ENCODE measurements at regions not wholly inside any gene's neighbourhood (a gene's known extent, or its start where the extent isn't known, plus 50 kb on each side); places are given as distances from the start of the nearest gene placed in this dataset.
"Not testable (repeated sequence)": the region's sequence is repeated elsewhere in the genome, so short reads cannot be mapped to it uniquely, and the experiment has no call there.

DNA sequence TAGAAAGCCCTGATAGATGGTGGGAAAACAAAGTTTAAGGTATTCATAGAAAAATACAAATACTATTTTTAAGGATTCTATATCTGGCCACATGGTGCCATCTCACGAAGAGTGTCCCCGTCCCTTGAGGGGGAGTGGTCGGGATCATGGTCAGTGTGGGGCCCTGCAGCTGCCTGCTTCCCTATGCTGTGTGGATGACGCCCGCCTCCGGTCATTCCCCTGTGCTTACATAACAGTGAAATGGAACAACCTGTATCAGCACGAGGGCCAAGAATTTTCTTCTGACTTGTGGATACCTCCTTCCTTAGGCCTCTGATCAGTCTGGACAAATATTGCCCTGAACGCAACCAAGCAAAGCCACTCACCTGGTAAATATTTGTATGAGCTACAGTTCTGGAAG lies 2724.1 kb upstream of the TPTE start:
- H2BK15ac ChIP-seq (ENCODE audit: low read length); H2BK5ac ChIP-seq (ENCODE audit: low read depth, low read length); CTCF ChIA-PET (ENCODE audit: partially characterized antibody); H3K4me2 ChIP-seq (ENCODE audit: insufficient read depth in 1 of 2, low read depth in 2 of 2, low read length in 2 of 2); H2AFZ ChIP-seq (ENCODE audit: low read length); H3K9ac ChIP-seq (replicated peaks in 1 of 4; ENCODE audit: extremely low read depth in 1 of 4, low read depth in 3 of 4, low read length in 3 of 4); H2BK12ac ChIP-seq (ENCODE audit: low read depth, low read length); H3K79me2 ChIP-seq (ENCODE audit: control insufficient read depth in 1 of 2, insufficient read depth in 2 of 2, low read length in 2 of 2); POLR2A ChIA-PET (ENCODE audit: partially characterized antibody); H4K20me1 ChIP-seq (replicated peaks in 1 of 2; ENCODE audit: control insufficient read depth in 1 of 2, insufficient read depth in 2 of 2, low read length in 2 of 2); H3K14ac ChIP-seq (ENCODE audit: insufficient read length); H3K56ac ChIP-seq (replicated peaks; ENCODE audit: insufficient read length, low read depth, low read length); H3K27me3 ChIP-seq (replicated peaks in 1 of 4; ENCODE audit: control insufficient read depth in 3 of 4, extremely low read depth in 1 of 4, insufficient read depth in 3 of 4, low read length in 3 of 4); FAIRE-seq; H2BK120ac ChIP-seq (replicated peaks; ENCODE audit: low read depth, low read length); H3K4me1 ChIP-seq (replicated peaks in 1 of 4; ENCODE audit: control insufficient read depth in 3 of 4, insufficient read depth in 4 of 4, low read length in 3 of 4); H3K23me2 ChIP-seq (ENCODE audit: low read depth, low read length); H2AK5ac ChIP-seq (ENCODE audit: low read depth, low read length); H4K91ac ChIP-seq (replicated peaks; ENCODE audit: insufficient read length, low read length); H3K9me3 ChIP-seq (ENCODE audit: insufficient read depth in 2 of 2, low read depth in 1 of 2, low read length in 1 of 2); H3K36me3 ChIP-seq (ENCODE audit: control insufficient read depth in 2 of 4, insufficient read depth in 4 of 4, low read length in 3 of 4); H2BK20ac ChIP-seq (ENCODE audit: low read length); H3K79me1 ChIP-seq (ENCODE audit: low read depth, low read length); H3K27ac ChIP-seq (ENCODE audit: low read depth, low read length); H3K4ac ChIP-seq (replicated peaks; ENCODE audit: insufficient read length, low read depth, low read length); H4K5ac ChIP-seq (ENCODE audit: insufficient read length, low read depth, low read length); H3K4me3 ChIP-seq (ENCODE audit: extremely low read depth in 1 of 4, insufficient read depth in 2 of 4, low read depth in 3 of 4, low read length in 4 of 4); DNase-seq (ENCODE audit: low read depth in 1 of 2, low spot score in 2 of 2); H3K23ac ChIP-seq (ENCODE audit: insufficient read length); H3K18ac ChIP-seq (ENCODE audit: extremely low read depth, low read length); H4K8ac ChIP-seq (ENCODE audit: extremely low read depth, insufficient read depth, low read length): not testable (repeated sequence)
- whole genome bisulfite sequencing, 2 experiments (ENCODE audit: extremely low coverage in 1 of 2, insufficient coverage in 1 of 2, insufficient read length in 1 of 2, insufficient replicate concordance in 2 of 2, low coverage in 1 of 2, low lambda C conversion rate in 2 of 2, missing lambda C conversion rate in 1 of 2): no CpG with 5 or more reads among the region's 8 CpGs
